ENCODE measurements at regions not wholly inside any gene's neighbourhood (a gene's known extent, or its start where the extent isn't known, plus 50 kb on each side); places are given as distances from the start of the nearest gene placed in this dataset.

DNA sequence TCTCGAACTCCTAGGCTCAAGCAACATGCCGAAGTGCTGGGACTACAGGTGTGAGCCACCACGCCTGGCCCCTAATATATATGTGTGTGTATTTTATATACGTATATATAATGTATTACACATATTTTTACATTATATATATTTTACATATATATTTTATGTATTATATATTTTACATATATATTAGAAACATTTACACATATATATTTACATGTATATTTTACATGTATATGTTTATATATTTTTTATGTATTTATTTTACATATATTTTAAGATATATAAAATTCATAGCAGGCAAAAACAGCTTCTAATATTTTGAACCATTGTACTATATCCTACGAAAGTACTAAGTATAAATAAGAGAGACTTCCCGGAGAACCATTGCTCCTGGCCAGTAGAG is 455.1 kb downstream of the XYLT1 start:
- DNase-seq (ENCODE audit: low read depth): no peak
- TF ChIP-seq CTCF (conservative IDR thresholded peaks at IDR 0.05; ENCODE audit: low read depth, low read length): no peak

GRCh38 chr16:17017442-17017841 is 453.3 kb downstream of the XYLT1 start:
- H3K4me3 ChIP-seq (ENCODE audit: low read depth, low read length): no peak overlapping the region
- no peak for DNase-seq (ENCODE audit: low read depth)
- no peak for TF ChIP-seq CTCF (conservative IDR thresholded peaks at IDR 0.05; ENCODE audit: low read depth, low read length)

More for the DNA sequence above, 455.1 kb downstream of the XYLT1 start:
- no peak overlapping the region for H3K4me3 ChIP-seq (ENCODE audit: low read depth, low read length)

DNA sequence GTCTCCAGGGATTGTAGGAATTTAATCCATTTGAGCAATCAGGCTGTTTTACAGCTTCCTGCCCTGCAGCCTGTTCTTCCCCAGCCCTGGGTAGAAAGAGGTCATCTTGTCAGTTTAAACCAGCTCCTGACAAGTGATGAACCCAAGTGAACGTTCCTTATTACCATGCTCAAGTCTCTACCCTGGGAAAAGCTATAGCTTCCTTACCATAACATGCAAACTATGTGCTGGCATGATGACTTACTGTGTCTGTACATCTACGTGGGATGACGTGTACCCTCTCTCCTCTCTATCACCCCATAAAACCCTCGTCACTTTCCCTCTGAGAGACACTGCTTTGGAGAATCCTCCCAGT is 452.2 kb downstream of the XYLT1 start:
- no peak for DNase-seq (ENCODE audit: low read depth)
- no peak overlapping the region for H3K4me3 ChIP-seq (ENCODE audit: low read depth, low read length)
- no peak for TF ChIP-seq CTCF (conservative IDR thresholded peaks at IDR 0.05; ENCODE audit: low read depth, low read length)

DNA sequence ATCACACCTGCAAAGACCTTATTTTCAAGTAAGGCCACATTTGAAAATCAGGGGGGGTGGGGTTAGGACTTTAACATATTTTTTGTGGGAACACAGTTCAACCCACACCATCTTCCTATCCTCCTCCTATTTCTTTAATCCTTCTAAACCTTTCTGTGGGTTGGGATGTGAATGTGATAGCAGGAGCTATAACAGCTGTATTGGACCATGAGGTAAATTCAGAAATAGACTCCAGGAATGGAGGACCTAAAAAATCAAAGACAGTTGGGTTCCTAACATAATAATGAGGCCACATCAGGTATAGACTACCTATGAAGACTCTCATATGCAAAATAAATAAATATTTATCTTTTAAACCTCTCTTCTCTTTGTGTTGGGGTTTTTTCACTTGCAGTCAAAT is 451.4 kb downstream of the XYLT1 start:
- no peak for TF ChIP-seq CTCF (conservative IDR thresholded peaks at IDR 0.05; ENCODE audit: low read depth, low read length)
- H3K4me3 ChIP-seq (ENCODE audit: low read depth, low read length): no peak overlapping the region
- DNase-seq (ENCODE audit: low read depth): no peak

GRCh38 chr16:17023606-17024005 is 447.2 kb downstream of the XYLT1 start:
- no peak for TF ChIP-seq CTCF (conservative IDR thresholded peaks at IDR 0.05; ENCODE audit: low read depth, low read length)
- no peak for DNase-seq (ENCODE audit: low read depth)
- no peak overlapping the region for H3K4me3 ChIP-seq (ENCODE audit: low read depth, low read length)

GRCh38 chr16:17024514-17024913 is 446.2 kb downstream of the XYLT1 start:
- TF ChIP-seq CTCF (conservative IDR thresholded peaks at IDR 0.05; ENCODE audit: low read depth, low read length): no peak
- no peak overlapping the region for H3K4me3 ChIP-seq (ENCODE audit: low read depth, low read length)
- DNase-seq (ENCODE audit: low read depth): no peak

- no peak for TF ChIP-seq CTCF (conservative IDR thresholded peaks at IDR 0.05; ENCODE audit: low read depth, low read length)
- H3K4me3 ChIP-seq (ENCODE audit: low read depth, low read length): no peak overlapping the region
- DNase-seq (ENCODE audit: low read depth): no peak
These were observed 444.0 kb downstream of the XYLT1 start for GRCh38 chr16:17026600-17027242.

All from choroid plexus epithelial cell (primary cell).